NB4 (cell line): ENCODE measurements at regions not wholly inside any gene's neighbourhood (a gene's known extent, or its start where the extent isn't known, plus 50 kb on each side); places are given as distances from the start of the nearest gene placed in this dataset.

Experiments used
- MAX ChIP-seq: IDR thresholded peaks from 2 replicates; pipeline ENCODE4 v1.6.1; 2011; ENCODE audit warnings: low read depth, low read length
- POLR2A ChIP-seq: IDR thresholded peaks from 2 replicates; pipeline ENCODE4 v1.6.1; 2011; ENCODE audit warnings: mild to moderate bottlenecking; ENCODE audit not compliant: insufficient read length; ENCODE audit errors: extremely low read depth
- TF ChIP-seq, protein P1 (sequence below): IDR thresholded peaks from one replicate; pipeline ENCODE4 v1.5.1; 2012; ENCODE audit warnings: low read depth, low read length

DNA sequence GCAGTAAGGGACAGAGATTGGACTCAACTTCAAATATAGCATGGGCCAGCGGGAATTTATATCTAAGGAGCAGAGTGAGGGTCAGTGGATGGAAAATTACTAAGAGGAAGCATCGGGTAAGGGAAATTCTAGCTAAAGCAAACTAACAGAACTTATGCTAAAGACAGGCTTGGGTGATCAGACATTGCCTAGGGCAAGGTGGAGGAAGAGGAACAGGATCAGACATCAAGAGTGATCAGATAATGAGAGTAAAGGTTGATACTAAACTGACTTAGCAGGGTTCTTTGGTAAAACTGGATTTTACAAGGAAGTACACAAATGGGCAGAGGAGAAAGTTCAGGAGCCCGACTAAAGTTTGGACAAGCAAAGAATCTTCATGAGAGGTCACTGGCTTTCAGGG is 86.3 kb upstream of the TOM1L1 start:
- TF ChIP-seq, protein P1, sequence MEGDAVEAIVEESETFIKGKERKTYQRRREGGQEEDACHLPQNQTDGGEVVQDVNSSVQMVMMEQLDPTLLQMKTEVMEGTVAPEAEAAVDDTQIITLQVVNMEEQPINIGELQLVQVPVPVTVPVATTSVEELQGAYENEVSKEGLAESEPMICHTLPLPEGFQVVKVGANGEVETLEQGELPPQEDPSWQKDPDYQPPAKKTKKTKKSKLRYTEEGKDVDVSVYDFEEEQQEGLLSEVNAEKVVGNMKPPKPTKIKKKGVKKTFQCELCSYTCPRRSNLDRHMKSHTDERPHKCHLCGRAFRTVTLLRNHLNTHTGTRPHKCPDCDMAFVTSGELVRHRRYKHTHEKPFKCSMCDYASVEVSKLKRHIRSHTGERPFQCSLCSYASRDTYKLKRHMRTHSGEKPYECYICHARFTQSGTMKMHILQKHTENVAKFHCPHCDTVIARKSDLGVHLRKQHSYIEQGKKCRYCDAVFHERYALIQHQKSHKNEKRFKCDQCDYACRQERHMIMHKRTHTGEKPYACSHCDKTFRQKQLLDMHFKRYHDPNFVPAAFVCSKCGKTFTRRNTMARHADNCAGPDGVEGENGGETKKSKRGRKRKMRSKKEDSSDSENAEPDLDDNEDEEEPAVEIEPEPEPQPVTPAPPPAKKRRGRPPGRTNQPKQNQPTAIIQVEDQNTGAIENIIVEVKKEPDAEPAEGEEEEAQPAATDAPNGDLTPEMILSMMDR: no peak
- TF ChIP-seq MAX (no peak), POLR2A (no peak)
